HepG2 (cell line): ENCODE measurements at regions not wholly inside any gene's neighbourhood (a gene's known extent, or its start where the extent isn't known, plus 50 kb on each side); places are given as distances from the start of the nearest gene placed in this dataset.

Source experiments
- CEBPG ChIP-seq: IDR thresholded peaks from 2 replicates; pipeline ENCODE4 v1.6.1; 2016
- CTCF ChIP-seq: sonication (generic); formaldehyde crosslinking; IDR thresholded peaks from 2 replicates; pipeline ENCODE4 v1.5.0; 2020; ENCODE audit warnings: mild to moderate bottlenecking, missing genetic modification reagents, moderate library complexity
- MXI1 ChIP-seq: IDR thresholded peaks from 3 replicates; pipeline ENCODE4 v1.6.1; 2012; ENCODE audit warnings: low read depth, low read length, inconsistent platforms, borderline replicate concordance
- TP53 ChIP-seq: sonication (generic); formaldehyde crosslinking; conservative IDR thresholded peaks from 2 replicates; pipeline ENCODE4 v1.4.0; 2020; ENCODE audit warnings: missing genetic modification reagents
- ZBTB8A ChIP-seq: sonication (generic); formaldehyde crosslinking; IDR thresholded peaks from 2 replicates; pipeline ENCODE4 v1.4.0; 2020; ENCODE audit warnings: mild to moderate bottlenecking, low read depth, missing genetic modification reagents, borderline replicate concordance
- ZKSCAN8 ChIP-seq: IDR thresholded peaks from 2 replicates; pipeline ENCODE4 v1.6.1; 2016; ENCODE audit warnings: borderline replicate concordance, missing genetic modification reagents, missing compliant biosample characterization
- ZNF790 ChIP-seq: sonication (generic); formaldehyde crosslinking; IDR thresholded peaks from 2 replicates; pipeline ENCODE4 v1.8.0; 2022; ENCODE audit warnings: missing genetic modification reagents, mild to moderate bottlenecking, borderline replicate concordance

DNA sequence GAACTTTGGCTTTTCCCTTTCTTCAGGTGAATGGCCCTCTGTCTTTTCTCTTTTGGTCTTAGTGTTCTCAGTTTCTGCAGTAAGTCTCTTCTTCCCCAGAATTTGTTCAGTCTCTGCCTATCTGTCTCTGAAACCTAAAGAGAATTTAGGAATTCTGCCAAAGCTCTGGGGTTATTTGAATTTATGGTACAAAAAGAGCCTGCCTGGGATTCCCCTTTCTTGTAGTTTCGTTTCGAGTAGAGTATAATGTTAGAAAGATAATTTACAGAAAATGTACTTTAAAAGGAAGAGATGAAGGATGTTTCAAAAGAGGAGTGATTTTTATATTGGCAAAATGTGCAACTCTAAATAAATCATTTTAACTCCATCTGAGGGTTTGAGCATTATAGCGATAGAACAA, 247.4 kb upstream of the SATB1 start:
- TF ChIP-seq ZNF790 (CRISPR knock-in tag) (no peak), ZBTB8A (no peak), MXI1 (no peak), TP53 (CRISPR knock-in tag) (no peak), ZKSCAN8 (no peak), CTCF (CRISPR knock-in tag) (no peak), CEBPG (CRISPR knock-in tag) (no peak)
